ENCODE measurements at regions not wholly inside any gene's neighbourhood (a gene's known extent, or its start where the extent isn't known, plus 50 kb on each side); places are given as distances from the start of the nearest gene placed in this dataset.

DNA sequence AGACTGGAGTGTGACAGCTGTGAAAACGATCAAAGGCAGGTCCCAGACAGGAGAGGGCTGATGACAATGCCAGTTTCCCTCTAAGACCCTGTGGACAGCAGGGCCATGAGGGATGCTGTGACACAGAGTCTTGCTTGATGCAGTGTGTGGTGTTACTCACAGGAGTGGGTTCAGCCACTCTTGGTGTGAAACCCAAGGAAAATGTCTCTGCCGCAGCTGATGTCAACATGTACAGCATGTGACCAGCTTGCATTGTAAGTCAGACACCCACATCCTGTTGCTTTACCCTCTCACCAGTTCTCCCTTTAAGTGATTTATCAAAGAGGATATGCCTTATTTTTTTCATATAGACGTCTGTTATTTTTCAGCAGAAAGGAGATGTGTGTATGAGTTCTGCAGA, 268.6 kb downstream of the BTG1 start:
- TF ChIP-seq, protein P1, sequence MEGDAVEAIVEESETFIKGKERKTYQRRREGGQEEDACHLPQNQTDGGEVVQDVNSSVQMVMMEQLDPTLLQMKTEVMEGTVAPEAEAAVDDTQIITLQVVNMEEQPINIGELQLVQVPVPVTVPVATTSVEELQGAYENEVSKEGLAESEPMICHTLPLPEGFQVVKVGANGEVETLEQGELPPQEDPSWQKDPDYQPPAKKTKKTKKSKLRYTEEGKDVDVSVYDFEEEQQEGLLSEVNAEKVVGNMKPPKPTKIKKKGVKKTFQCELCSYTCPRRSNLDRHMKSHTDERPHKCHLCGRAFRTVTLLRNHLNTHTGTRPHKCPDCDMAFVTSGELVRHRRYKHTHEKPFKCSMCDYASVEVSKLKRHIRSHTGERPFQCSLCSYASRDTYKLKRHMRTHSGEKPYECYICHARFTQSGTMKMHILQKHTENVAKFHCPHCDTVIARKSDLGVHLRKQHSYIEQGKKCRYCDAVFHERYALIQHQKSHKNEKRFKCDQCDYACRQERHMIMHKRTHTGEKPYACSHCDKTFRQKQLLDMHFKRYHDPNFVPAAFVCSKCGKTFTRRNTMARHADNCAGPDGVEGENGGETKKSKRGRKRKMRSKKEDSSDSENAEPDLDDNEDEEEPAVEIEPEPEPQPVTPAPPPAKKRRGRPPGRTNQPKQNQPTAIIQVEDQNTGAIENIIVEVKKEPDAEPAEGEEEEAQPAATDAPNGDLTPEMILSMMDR (IDR thresholded peaks at IDR 0.05) = no peak
- TF ChIP-seq POLR2AphosphoS5 (IDR thresholded peaks at IDR 0.05; ENCODE audit: low read depth, low read length) = no peak
- no peak for TF ChIP-seq SIN3A (IDR thresholded peaks at IDR 0.05; ENCODE audit: borderline replicate concordance, insufficient read depth, low read depth, low read length)
